NT2/D1 (cell line): ENCODE measurements at regions not wholly inside any gene's neighbourhood (a gene's known extent, or its start where the extent isn't known, plus 50 kb on each side); places are given as distances from the start of the nearest gene placed in this dataset.
"Not testable (repeated sequence)": the region's sequence is repeated elsewhere in the genome, so short reads cannot be mapped to it uniquely, and the experiment has no call there.

Experiments
- DNase-seq: peaks from one replicate; pipeline ENCODE4 v3.0.0-alpha.2; 2011; ENCODE audit warnings: low read depth, low spot score
- H3K27me3 ChIP-seq: 2 replicates; pipeline ENCODE4 v1.6.0; 2011; ENCODE audit warnings: mild to moderate bottlenecking; ENCODE audit not compliant: insufficient read length, insufficient read depth
- H3K36me3 ChIP-seq: 2 replicates; pipeline ENCODE4 v1.6.1; 2011; ENCODE audit warnings: mild to moderate bottlenecking, low read length, mixed read lengths; ENCODE audit not compliant: insufficient read depth, insufficient read length
- H3K4me1 ChIP-seq: 2 replicates; pipeline ENCODE4 v1.5.1; 2011; ENCODE audit not compliant: insufficient read depth, insufficient read length
- H3K4me3 ChIP-seq: 2 replicates; pipeline ENCODE4 v1.5.1; 2011; ENCODE audit warnings: low read depth; ENCODE audit not compliant: insufficient read length
- H3K9ac ChIP-seq: 2 replicates; pipeline ENCODE4 v1.6.0; 2011; ENCODE audit warnings: low read depth; ENCODE audit not compliant: insufficient read length
- H3K9me3 ChIP-seq: 2 replicates; pipeline ENCODE4 v1.5.1; 2011; ENCODE audit warnings: mild to moderate bottlenecking, low read length; ENCODE audit not compliant: insufficient read depth
- SUZ12 ChIP-seq: IDR thresholded peaks from 2 replicates; pipeline ENCODE4 v1.6.1; 2011; ENCODE audit not compliant: insufficient read length, insufficient read depth; ENCODE audit errors: extremely low read depth
- YY1 ChIP-seq: IDR thresholded peaks from 2 replicates; pipeline ENCODE4 v1.6.1; 2011; ENCODE audit not compliant: insufficient read length, insufficient read depth
- ZNF274 ChIP-seq: IDR thresholded peaks from 2 replicates; pipeline ENCODE4 v1.6.1; 2011; ENCODE audit warnings: mild to moderate bottlenecking, low read depth, low read length

- Histone ChIP-seq H3K9me3 (no peaks in the 10 kb centered on the region), H3K27me3 (no peaks in the 10 kb centered on the region), H3K9ac (no peak overlapping the region), H3K36me3 (no peaks in the 10 kb centered on the region), H3K4me3 (no peak overlapping the region), H3K4me1 (peaks cover 6% of the 10 kb centered on the region)
- DNase-seq: no peak
- no peak for TF ChIP-seq ZNF274
- no peak for TF ChIP-seq SUZ12
- TF ChIP-seq YY1: no peak
Observed at GRCh38 chr15:62517541-62517940, 352.5 kb upstream of the C2CD4B start.

- not testable (repeated sequence) for H3K27me3 ChIP-seq, H3K9ac ChIP-seq, H3K4me3 ChIP-seq, H3K9me3 ChIP-seq, DNase-seq, H3K36me3 ChIP-seq, H3K4me1 ChIP-seq
Observed at GRCh38 chr15:62518666-62519065, 353.6 kb upstream of the C2CD4B start.

GRCh38 chr15:62519900-62520299 lies 354.8 kb upstream of the C2CD4B start:
- Histone ChIP-seq H3K36me3 (no peaks in the 10 kb centered on the region), H3K9ac (no peak overlapping the region), H3K4me3 (no peak overlapping the region), H3K9me3 (no peaks in the 10 kb centered on the region), H3K4me1 (peaks cover 6% of the 10 kb centered on the region), H3K27me3 (no peaks in the 10 kb centered on the region)
- DNase-seq: no peak
- no peak for TF ChIP-seq SUZ12
- no peak for TF ChIP-seq YY1

DNA sequence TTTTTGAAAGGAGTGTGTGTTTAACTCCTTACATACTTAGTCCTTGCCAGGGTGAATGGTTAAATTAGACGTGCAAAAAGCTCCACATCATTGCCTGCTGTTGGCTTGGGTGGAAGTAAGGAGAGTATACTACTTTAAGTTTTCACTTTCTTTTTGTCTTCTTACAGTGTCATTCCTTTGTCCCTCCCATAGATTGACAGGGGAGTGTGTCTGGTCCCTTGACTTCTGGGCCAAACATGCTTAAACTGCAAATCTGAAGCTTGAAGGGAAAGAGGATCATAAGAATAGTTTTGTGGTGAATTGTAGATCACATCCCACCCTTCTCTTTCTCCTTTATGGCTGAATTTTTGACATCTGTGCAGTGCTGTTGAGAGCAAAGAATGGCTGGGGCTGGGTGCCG lies 355.8 kb upstream of the C2CD4B start:
- no peak for DNase-seq
- no peak overlapping the region for H3K9ac ChIP-seq
- no peak overlapping the region for H3K4me3 ChIP-seq
- H3K9me3 ChIP-seq: no peaks in the 10 kb centered on the region
- H3K27me3 ChIP-seq: no peaks in the 10 kb centered on the region
- peaks cover 6% of the 10 kb centered on the region for H3K4me1 ChIP-seq
- no peaks in the 10 kb centered on the region for H3K36me3 ChIP-seq
- no peak for TF ChIP-seq YY1
- TF ChIP-seq ZNF274: no peak
- no peak for TF ChIP-seq SUZ12

DNA sequence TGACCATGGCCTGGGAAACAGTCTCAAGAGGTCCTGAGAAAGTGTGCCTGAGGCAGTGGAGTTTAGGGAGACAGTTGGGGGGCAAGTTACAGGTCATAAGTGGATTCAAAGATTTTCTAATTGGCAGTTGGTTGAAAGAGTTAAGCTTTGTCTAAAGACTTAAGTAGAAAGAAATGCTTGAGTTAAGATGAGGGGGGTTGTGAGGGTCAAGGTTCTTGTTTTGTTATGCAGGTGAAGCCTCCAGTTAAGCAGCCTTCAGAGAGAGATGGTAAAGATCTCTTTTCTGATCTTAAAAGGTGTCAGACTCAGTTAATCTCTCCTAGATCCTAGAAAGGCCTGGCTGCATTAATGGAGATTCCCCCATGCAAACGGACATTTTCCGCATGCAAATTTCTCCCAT lies 356.3 kb upstream of the C2CD4B start:
- H3K36me3 ChIP-seq: no peaks in the 10 kb centered on the region
- peak overlapping the region; percentile 27 for H3K9ac ChIP-seq
- H3K9me3 ChIP-seq: no peaks in the 10 kb centered on the region
- H3K27me3 ChIP-seq: no peaks in the 10 kb centered on the region
- H3K4me3 ChIP-seq: no peak overlapping the region
- H3K4me1 ChIP-seq: peaks cover 6% of the 10 kb centered on the region
- TF ChIP-seq ZNF274 (no peak), YY1 (no peak), SUZ12 (no peak)
- DNase-seq: peak; percentile 84

DNA sequence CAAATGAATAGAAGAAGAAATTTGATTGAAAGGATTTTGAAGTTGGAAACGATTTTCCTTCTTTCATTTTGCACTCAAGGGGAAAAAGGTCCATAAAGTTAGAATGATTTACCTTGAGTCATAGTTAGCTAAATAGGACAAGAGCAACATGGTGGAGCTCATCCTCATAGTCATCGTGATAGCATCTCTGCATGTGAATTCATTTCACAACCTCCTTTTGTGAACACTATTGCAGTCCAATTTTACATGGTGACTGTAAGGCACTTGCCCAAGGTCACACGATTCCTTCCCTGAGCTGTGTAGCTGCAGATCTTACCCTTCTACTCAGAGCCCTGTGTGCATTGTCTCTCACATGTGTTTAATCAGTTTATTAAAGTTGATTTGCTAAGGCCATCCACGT lies 359.8 kb upstream of the C2CD4B start:
- no peak for DNase-seq
- H3K9me3 ChIP-seq: no peaks in the 10 kb centered on the region
- no peak overlapping the region for H3K9ac ChIP-seq
- H3K4me3 ChIP-seq: no peak overlapping the region
- no peaks in the 10 kb centered on the region for H3K27me3 ChIP-seq
- H3K4me1 ChIP-seq: peaks cover 6% of the 10 kb centered on the region
- TF ChIP-seq ZNF274: no peak
- no peak for TF ChIP-seq SUZ12
- TF ChIP-seq YY1: no peak
- H3K36me3 ChIP-seq: no peaks in the 10 kb centered on the region

- DNase-seq: no peak
- Histone ChIP-seq H3K4me1 (peaks cover under 1% of the 10 kb centered on the region), H3K36me3 (no peaks in the 10 kb centered on the region), H3K27me3 (no peaks in the 10 kb centered on the region), H3K9me3 (no peaks in the 10 kb centered on the region), H3K4me3 (no peak overlapping the region), H3K9ac (no peak overlapping the region)
- TF ChIP-seq YY1 (no peak), SUZ12 (no peak), ZNF274 (no peak)
Observed at GRCh38 chr15:62527387-62527786, 362.3 kb upstream of the C2CD4B start.

DNA sequence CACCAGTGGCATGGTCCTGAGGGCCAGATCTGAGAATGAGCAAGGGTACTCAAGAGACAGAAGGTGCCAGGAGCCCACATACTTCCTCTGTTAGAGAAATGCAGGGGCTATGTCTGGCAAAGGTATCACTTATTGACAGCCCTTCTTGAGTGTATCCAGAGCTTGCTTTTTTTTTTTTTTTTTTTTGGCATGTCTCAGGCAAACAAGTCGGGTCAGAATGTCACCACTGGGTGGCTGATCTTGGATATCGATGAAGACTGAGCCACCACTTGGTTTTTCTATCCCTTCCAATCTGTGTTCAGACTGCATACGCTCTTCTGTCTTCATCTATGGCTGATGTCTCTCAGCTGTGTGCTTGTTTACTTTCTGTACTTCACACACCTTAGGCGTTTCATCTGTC lies 363.4 kb upstream of the C2CD4B start:
- no peak for DNase-seq
- H3K9me3 ChIP-seq: no peaks in the 10 kb centered on the region
- no peaks in the 10 kb centered on the region for H3K36me3 ChIP-seq
- no peak for TF ChIP-seq SUZ12
- no peak for TF ChIP-seq ZNF274
- TF ChIP-seq YY1: no peak
- H3K4me3 ChIP-seq: no peak overlapping the region
- no peaks in the 10 kb centered on the region for H3K27me3 ChIP-seq
- no peaks in the 10 kb centered on the region for H3K4me1 ChIP-seq
- no peak overlapping the region for H3K9ac ChIP-seq
